ENCODE measurements at regions not wholly inside any gene's neighbourhood (a gene's known extent, or its start where the extent isn't known, plus 50 kb on each side); places are given as distances from the start of the nearest gene placed in this dataset.

- TF ChIP-seq CTCF (IDR thresholded peaks at IDR 0.05) = no peak
- TF ChIP-seq POLR2AphosphoS5 (IDR thresholded peaks at IDR 0.05) = no peak
Observed at GRCh38 chr2:146632707-146633106, 1212.1 kb upstream of the ACVR2A start.
